Memory B cell (primary cell): ENCODE measurements at regions not wholly inside any gene's neighbourhood (a gene's known extent, or its start where the extent isn't known, plus 50 kb on each side); places are given as distances from the start of the nearest gene placed in this dataset.

Experiments used
- ATAC-seq: fragments of 150-1000 bp; cut with Tn5 transposase; 2 replicates; pipeline ENCODE4 v1.10.0; 2021; ENCODE audit warnings: low read depth, mild to moderate bottlenecking, moderate library complexity
- DNase-seq, 2 donors: peaks; one replicate each; pipeline ENCODE4 v3.0.0; 2022; ENCODE audit warnings: low spot score in 2 of 2
- H3K27ac Mint-ChIP-seq: one replicate; pipeline ENCODE4 v1.8.0; 2022; ENCODE audit warnings: mild to moderate bottlenecking, moderate library complexity, mixed read lengths
- H3K27me3 Mint-ChIP-seq: one replicate; pipeline ENCODE4 v1.8.0; 2022; ENCODE audit warnings: mixed read lengths
- H3K36me3 Mint-ChIP-seq: one replicate; pipeline ENCODE4 v1.8.0; 2022; ENCODE audit warnings: mild to moderate bottlenecking, mixed read lengths
- H3K4me1 Mint-ChIP-seq: one replicate; pipeline ENCODE4 v1.8.0; 2022; ENCODE audit warnings: mixed read lengths
- H3K4me3 Mint-ChIP-seq: one replicate; pipeline ENCODE4 v1.8.0; 2022; ENCODE audit warnings: mild to moderate bottlenecking, moderate library complexity, mixed read lengths
- H3K9me3 Mint-ChIP-seq: one replicate; pipeline ENCODE4 v1.8.0; 2022; ENCODE audit warnings: mixed read lengths

- H3K4me1 Mint-ChIP-seq: no peaks in the 10 kb centered on the region
- DNase-seq: no peak
- H3K9me3 Mint-ChIP-seq: no peaks in the 10 kb centered on the region
- H3K4me3 Mint-ChIP-seq: no peak overlapping the region
- no peak overlapping the region for H3K27ac Mint-ChIP-seq
- H3K27me3 Mint-ChIP-seq: no peaks in the 10 kb centered on the region
- H3K36me3 Mint-ChIP-seq: no peaks in the 10 kb centered on the region
- no peak for ATAC-seq
Measured at GRCh38 chrX:84907324-84907968, 96.2 kb upstream of the APOOL start.

GRCh38 chrX:84909151-84909550, 94.5 kb upstream of the APOOL start:
- no peaks in the 10 kb centered on the region for H3K27me3 Mint-ChIP-seq
- no peak for ATAC-seq
- DNase-seq: no peak

GRCh38 chrX:84924624-84925023, 79.1 kb upstream of the APOOL start:
- Mint-ChIP-seq H3K27ac (no peak overlapping the region), H3K4me3 (no peak overlapping the region), H3K9me3 (peaks cover 1% of the 10 kb centered on the region), H3K27me3 (no peaks in the 10 kb centered on the region), H3K36me3 (no peaks in the 10 kb centered on the region), H3K4me1 (no peaks in the 10 kb centered on the region)
- DNase-seq (no peak), ATAC-seq (no peak)

More at GRCh38 chrX:84909151-84909550, 94.5 kb upstream of the APOOL start:
- H3K27ac Mint-ChIP-seq: no peak overlapping the region
- no peaks in the 10 kb centered on the region for H3K9me3 Mint-ChIP-seq
- no peaks in the 10 kb centered on the region for H3K4me1 Mint-ChIP-seq
- H3K36me3 Mint-ChIP-seq: no peaks in the 10 kb centered on the region
- no peak overlapping the region for H3K4me3 Mint-ChIP-seq

- no peak for ATAC-seq
- Mint-ChIP-seq H3K27me3 (no peaks in the 10 kb centered on the region), H3K4me3 (no peak overlapping the region), H3K36me3 (no peaks in the 10 kb centered on the region), H3K9me3 (no peaks in the 10 kb centered on the region), H3K27ac (no peak overlapping the region), H3K4me1 (no peaks in the 10 kb centered on the region)
- DNase-seq: no peak
Measured at GRCh38 chrX:84932814-84933213, 70.9 kb upstream of the APOOL start.

- Mint-ChIP-seq H3K36me3 (no peaks in the 10 kb centered on the region), H3K4me3 (no peak overlapping the region), H3K9me3 (no peaks in the 10 kb centered on the region), H3K4me1 (no peaks in the 10 kb centered on the region), H3K27me3 (no peaks in the 10 kb centered on the region), H3K27ac (no peak overlapping the region)
- no peak for DNase-seq
- no peak for ATAC-seq
Measured at GRCh38 chrX:84933956-84934556, 69.6 kb upstream of the APOOL start.
